IMR-90 (cell line): ENCODE measurements at regions not wholly inside any gene's neighbourhood (a gene's known extent, or its start where the extent isn't known, plus 50 kb on each side); places are given as distances from the start of the nearest gene placed in this dataset.

Experiments used
- SMC3 ChIP-seq: fragments of 150-350 bp; IDR thresholded peaks from 2 replicates; pipeline ENCODE4 v1.6.1; 2016; ENCODE audit warnings: low read depth, mild to moderate bottlenecking, antibody characterized with exemption, low read length, moderate library complexity
- TF ChIP-seq, protein P1 (sequence below): conservative IDR thresholded peaks from 2 replicates; pipeline ENCODE4 v1.5.1; 2012; ENCODE audit warnings: mild to moderate bottlenecking, low read depth, low read length, improper control_type of control experiment

- TF ChIP-seq SMC3 = no peak
- TF ChIP-seq, protein P1, sequence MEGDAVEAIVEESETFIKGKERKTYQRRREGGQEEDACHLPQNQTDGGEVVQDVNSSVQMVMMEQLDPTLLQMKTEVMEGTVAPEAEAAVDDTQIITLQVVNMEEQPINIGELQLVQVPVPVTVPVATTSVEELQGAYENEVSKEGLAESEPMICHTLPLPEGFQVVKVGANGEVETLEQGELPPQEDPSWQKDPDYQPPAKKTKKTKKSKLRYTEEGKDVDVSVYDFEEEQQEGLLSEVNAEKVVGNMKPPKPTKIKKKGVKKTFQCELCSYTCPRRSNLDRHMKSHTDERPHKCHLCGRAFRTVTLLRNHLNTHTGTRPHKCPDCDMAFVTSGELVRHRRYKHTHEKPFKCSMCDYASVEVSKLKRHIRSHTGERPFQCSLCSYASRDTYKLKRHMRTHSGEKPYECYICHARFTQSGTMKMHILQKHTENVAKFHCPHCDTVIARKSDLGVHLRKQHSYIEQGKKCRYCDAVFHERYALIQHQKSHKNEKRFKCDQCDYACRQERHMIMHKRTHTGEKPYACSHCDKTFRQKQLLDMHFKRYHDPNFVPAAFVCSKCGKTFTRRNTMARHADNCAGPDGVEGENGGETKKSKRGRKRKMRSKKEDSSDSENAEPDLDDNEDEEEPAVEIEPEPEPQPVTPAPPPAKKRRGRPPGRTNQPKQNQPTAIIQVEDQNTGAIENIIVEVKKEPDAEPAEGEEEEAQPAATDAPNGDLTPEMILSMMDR = no peak
Observed at GRCh38 chr5:87661784-87662566, 249.2 kb upstream of the CCNH start.
